ENCODE measurements at regions not wholly inside any gene's neighbourhood (a gene's known extent, or its start where the extent isn't known, plus 50 kb on each side); places are given as distances from the start of the nearest gene placed in this dataset.

DNA sequence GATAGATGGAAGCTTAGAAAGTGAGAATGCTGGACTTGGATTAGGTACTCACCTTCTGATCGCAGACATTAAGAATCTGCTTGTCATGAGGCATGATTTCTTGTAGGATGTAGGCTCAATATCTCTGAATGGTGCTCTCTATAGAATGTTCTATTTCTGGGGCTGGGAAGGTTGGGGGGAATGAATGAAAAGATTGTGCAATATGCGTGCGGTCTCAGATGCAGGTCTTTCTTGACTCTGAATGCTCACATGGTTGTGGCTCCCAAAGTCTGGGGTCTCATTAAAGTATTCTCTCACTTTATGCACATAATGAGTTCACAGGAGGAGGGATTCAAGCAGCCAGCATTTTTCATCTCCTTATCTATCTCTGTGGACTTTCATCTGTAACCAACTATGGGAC, 482.0 kb upstream of the CD180 start (continued):
- TF ChIP-seq, protein P1, sequence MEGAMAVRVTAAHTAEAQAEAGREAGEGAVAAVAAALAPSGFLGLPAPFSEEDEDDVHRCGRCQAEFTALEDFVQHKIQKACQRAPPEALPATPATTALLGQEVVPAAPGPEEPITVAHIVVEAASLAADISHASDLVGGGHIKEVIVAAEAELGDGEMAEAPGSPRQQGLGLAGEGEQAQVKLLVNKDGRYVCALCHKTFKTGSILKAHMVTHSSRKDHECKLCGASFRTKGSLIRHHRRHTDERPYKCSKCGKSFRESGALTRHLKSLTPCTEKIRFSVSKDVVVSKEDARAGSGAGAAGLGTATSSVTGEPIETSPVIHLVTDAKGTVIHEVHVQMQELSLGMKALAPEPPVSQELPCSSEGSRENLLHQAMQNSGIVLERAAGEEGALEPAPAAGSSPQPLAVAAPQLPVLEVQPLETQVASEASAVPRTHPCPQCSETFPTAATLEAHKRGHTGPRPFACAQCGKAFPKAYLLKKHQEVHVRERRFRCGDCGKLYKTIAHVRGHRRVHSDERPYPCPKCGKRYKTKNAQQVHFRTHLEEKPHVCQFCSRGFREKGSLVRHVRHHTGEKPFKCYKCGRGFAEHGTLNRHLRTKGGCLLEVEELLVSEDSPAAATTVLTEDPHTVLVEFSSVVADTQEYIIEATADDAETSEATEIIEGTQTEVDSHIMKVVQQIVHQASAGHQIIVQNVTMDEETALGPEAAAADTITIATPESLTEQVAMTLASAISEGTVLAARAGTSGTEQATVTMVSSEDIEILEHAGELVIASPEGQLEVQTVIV (IDR thresholded peaks at IDR 0.05; ENCODE audit: borderline replicate concordance, partially characterized antibody): no peak
- TF ChIP-seq SP1 (IDR thresholded peaks at IDR 0.05; ENCODE audit: low read depth, low read length) (no peak), POLR2A (IDR thresholded peaks at IDR 0.05; ENCODE audit: low read depth, low read length) (no peak)

DNA sequence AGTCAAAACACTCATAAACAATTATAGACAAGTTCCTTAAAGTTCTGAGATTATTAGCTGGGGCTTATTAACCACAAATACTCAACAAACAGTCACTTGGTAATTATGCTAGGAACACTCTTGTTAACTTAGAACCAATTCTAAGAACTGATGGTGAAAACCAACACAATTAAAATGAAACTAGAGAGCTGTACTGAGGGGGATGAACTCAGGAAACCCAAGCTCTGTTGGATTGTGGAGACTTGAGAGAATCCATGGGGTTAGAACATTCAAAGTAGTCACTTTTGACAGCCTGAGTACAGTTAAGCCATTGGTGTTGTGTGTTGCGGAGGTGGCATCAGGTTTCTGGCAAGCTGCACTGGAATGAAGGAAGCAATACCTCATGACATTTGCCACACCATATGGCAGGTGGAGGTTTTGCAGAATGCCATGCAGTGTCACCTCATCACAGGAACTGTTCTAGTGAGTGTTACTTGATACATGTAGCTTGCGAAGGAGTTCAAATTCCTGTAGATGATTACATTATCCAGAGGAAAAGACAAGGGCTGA, 480.9 kb upstream of the CD180 start:
- in situ Hi-C loops (cut with MboI) (no loop called here), intact Hi-C loops (cut with micrococcal nuclease; ENCODE audit: unreplicated experiment) (no loop called here)
- SMC1A ChIA-PET (ENCODE audit: uncharacterized antibody, unreplicated experiment): no interaction called here
- no peaks in the 10 kb centered on the region for H3K4me1 ChIP-seq (ENCODE audit: control insufficient read depth, insufficient read depth, low read length)
- no peak overlapping the region for H3K27ac ChIP-seq (ENCODE audit: control insufficient read depth, insufficient read depth)
- POLR2A ChIA-PET: no interaction called here
- TF ChIP-seq CEBPB (IDR thresholded peaks at IDR 0.05; ENCODE audit: borderline replicate concordance in 1 of 2, low read depth in 2 of 2, low read length in 2 of 2) (no peak), GATAD2B (conservative IDR thresholded peaks at IDR 0.05; ENCODE audit: low read depth) (no peak), MTA2 (IDR thresholded peaks at IDR 0.05; ENCODE audit: low read depth) (peak; percentile 85), TBL1XR1 (IDR thresholded peaks at IDR 0.05; ENCODE audit: low read depth, low read length) (no peak), BCL11A (IDR thresholded peaks at IDR 0.05; ENCODE audit: low read depth, low read length) (0 out of 2 replicates have a peak, but pooled peaks have one; percentile 14)
- WGBS (ENCODE audit: insufficient coverage, insufficient replicate concordance, low lambda C conversion rate, missing lambda C conversion rate): 46% methylated on average over 2 of the region's 2 CpGs
- no TSS peak for BruUV-seq (replicated peaks)
- no peak overlapping the region for H3K9ac ChIP-seq (ENCODE audit: control insufficient read depth, insufficient read depth, low read length)
- no peak overlapping the region for H3K4me2 ChIP-seq (ENCODE audit: control insufficient read depth, insufficient read depth)
- no peaks in the 10 kb centered on the region for H4K20me1 ChIP-seq (ENCODE audit: control insufficient read depth, insufficient read depth)
- FAIRE-seq: no peak
- DNase-seq (ENCODE audit: low read depth, low spot score): no peak
- no peaks in the 10 kb centered on the region for H3K27me3 ChIP-seq (replicated peaks in 1 of 2; ENCODE audit: control insufficient read depth in 2 of 2, insufficient read depth in 2 of 2, low read length in 1 of 2)
- no peak overlapping the region for H3K4me3 ChIP-seq
- H3K36me3 ChIP-seq (ENCODE audit: control insufficient read depth in 2 of 2, insufficient read depth in 2 of 2, low read length in 1 of 2): no peaks in the 10 kb centered on the region
- peak; percentile 64 for ATAC-seq
- no peak overlapping the region for H2AFZ ChIP-seq (ENCODE audit: control insufficient read depth, low read depth, low read length)
- no peaks in the 10 kb centered on the region for H3K79me2 ChIP-seq (ENCODE audit: control insufficient read depth, insufficient read depth, low read length)
- CTCF ChIA-PET: no interaction called here
- RAD21 ChIA-PET (ENCODE audit: unreplicated experiment): no interaction called here
- H3K9me3 ChIP-seq (replicated peaks; ENCODE audit: control insufficient read depth, insufficient read depth, low read length): no peaks in the 10 kb centered on the region
